OCI-LY3 (cell line): ENCODE measurements at regions not wholly inside any gene's neighbourhood (a gene's known extent, or its start where the extent isn't known, plus 50 kb on each side); places are given as distances from the start of the nearest gene placed in this dataset.

Experiments
- H2AFZ ChIP-seq: fragments of 200-600, 300-600 bp; shearing (Covaris generic); 2 replicates; pipeline ENCODE4 v1.6.0; 2014; ENCODE audit warnings: antibody characterized with exemption, low read depth, low read length
- H3K27ac ChIP-seq: fragments of 200-600, 300-600 bp; sonication (generic); 2 replicates; pipeline ENCODE4 v1.5.1; 2014; ENCODE audit warnings: mild to moderate bottlenecking, low read length, moderate library complexity, mixed read lengths
- H3K27me3 ChIP-seq: fragments of 200-600, 300-600 bp; sonication (generic); 2 replicates; pipeline ENCODE4 v1.6.1; 2014; ENCODE audit warnings: low read depth, low read length, mixed read lengths
- H3K36me3 ChIP-seq: fragments of 200-600, 300-600 bp; sonication (generic); replicated peaks from 2 replicates; pipeline ENCODE3; 2014; ENCODE audit warnings: low read depth, low read length, mixed read lengths
- H3K4me1 ChIP-seq: fragments of 300-600, 200-600 bp; sonication (generic); 2 replicates; pipeline ENCODE4 v1.6.1; 2014; ENCODE audit warnings: low read length, mixed read lengths
- H3K4me2 ChIP-seq: fragments of 200-600, 300-600 bp; sonication (generic); 2 replicates; pipeline ENCODE4 v1.6.1; 2014; ENCODE audit warnings: low read length, mixed read lengths
- H3K4me3 ChIP-seq: fragments of 300-600, 200-600 bp; sonication (generic); 2 replicates; pipeline ENCODE4 v1.5.1; 2014; ENCODE audit warnings: antibody characterized with exemption, mild to moderate bottlenecking, low read length, moderate library complexity
- H3K79me2 ChIP-seq: fragments of 300-600, 200-600 bp; shearing (Covaris generic); 2 replicates; pipeline ENCODE4 v1.6.1; 2014; ENCODE audit warnings: mild to moderate bottlenecking, low read length, mixed read lengths
- H3K9ac ChIP-seq: fragments of 300-600, 200-600 bp; shearing (Covaris generic); 2 replicates; pipeline ENCODE4 v1.6.0; 2014; ENCODE audit warnings: mild to moderate bottlenecking, low read length, moderate library complexity
- H3K9me3 ChIP-seq: fragments of 200-600, 300-600 bp; shearing (Covaris generic); 2 replicates; pipeline ENCODE4 v1.6.1; 2014; ENCODE audit warnings: low read length, mixed read lengths; ENCODE audit not compliant: insufficient read depth
- H4K20me1 ChIP-seq: fragments of 200-600, 300-600 bp; sonication (generic); 2 replicates; pipeline ENCODE4 v1.6.1; 2016; ENCODE audit warnings: low read length, mixed read lengths; ENCODE audit not compliant: insufficient read depth
- EZH2phosphoT487 ChIP-seq: fragments of 200-600 bp; shearing (Covaris generic); IDR thresholded peaks from 2 replicates; pipeline ENCODE4 v1.6.1; 2018; ENCODE audit warnings: antibody characterized with exemption, mixed run types, low read depth
- TF ChIP-seq, protein P1 (sequence below): fragments of 200-600, 300-600 bp; sonication (generic); IDR thresholded peaks from 2 replicates; pipeline ENCODE4 v1.5.1; 2014; ENCODE audit warnings: antibody characterized with exemption, low read length, low read depth

DNA sequence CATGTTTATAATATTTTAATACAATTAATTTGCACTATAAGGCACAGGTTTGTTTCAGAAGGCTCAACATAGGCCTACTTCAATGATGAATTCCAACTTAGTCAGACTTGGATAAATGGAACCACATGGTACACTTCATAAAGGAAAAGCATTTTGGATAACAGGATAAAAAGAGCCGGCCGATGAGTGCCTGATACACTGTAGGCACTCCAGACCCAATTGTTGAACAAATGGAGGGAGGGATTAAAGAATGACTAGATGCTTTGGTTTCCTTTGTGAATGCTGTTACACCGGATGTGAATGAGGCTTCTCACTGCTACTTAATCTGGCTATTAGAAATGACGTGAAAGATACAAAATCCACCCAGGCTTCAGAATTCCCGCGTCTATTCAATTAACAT, 104.1 kb upstream of the KCTD1 start:
- Histone ChIP-seq H2AFZ (no peak overlapping the region), H3K79me2 (no peaks in the 10 kb centered on the region), H3K4me2 (no peak overlapping the region), H3K36me3 (no peaks in the 10 kb centered on the region), H3K27me3 (peaks cover 29% of the 10 kb centered on the region), H3K4me1 (peaks cover 16% of the 10 kb centered on the region), H3K4me3 (no peak overlapping the region), H4K20me1 (no peaks in the 10 kb centered on the region), H3K9ac (no peak overlapping the region), H3K27ac (no peak overlapping the region), H3K9me3 (no peaks in the 10 kb centered on the region)
- TF ChIP-seq, protein P1, sequence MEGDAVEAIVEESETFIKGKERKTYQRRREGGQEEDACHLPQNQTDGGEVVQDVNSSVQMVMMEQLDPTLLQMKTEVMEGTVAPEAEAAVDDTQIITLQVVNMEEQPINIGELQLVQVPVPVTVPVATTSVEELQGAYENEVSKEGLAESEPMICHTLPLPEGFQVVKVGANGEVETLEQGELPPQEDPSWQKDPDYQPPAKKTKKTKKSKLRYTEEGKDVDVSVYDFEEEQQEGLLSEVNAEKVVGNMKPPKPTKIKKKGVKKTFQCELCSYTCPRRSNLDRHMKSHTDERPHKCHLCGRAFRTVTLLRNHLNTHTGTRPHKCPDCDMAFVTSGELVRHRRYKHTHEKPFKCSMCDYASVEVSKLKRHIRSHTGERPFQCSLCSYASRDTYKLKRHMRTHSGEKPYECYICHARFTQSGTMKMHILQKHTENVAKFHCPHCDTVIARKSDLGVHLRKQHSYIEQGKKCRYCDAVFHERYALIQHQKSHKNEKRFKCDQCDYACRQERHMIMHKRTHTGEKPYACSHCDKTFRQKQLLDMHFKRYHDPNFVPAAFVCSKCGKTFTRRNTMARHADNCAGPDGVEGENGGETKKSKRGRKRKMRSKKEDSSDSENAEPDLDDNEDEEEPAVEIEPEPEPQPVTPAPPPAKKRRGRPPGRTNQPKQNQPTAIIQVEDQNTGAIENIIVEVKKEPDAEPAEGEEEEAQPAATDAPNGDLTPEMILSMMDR: no peak
- TF ChIP-seq EZH2phosphoT487: no peak

DNA sequence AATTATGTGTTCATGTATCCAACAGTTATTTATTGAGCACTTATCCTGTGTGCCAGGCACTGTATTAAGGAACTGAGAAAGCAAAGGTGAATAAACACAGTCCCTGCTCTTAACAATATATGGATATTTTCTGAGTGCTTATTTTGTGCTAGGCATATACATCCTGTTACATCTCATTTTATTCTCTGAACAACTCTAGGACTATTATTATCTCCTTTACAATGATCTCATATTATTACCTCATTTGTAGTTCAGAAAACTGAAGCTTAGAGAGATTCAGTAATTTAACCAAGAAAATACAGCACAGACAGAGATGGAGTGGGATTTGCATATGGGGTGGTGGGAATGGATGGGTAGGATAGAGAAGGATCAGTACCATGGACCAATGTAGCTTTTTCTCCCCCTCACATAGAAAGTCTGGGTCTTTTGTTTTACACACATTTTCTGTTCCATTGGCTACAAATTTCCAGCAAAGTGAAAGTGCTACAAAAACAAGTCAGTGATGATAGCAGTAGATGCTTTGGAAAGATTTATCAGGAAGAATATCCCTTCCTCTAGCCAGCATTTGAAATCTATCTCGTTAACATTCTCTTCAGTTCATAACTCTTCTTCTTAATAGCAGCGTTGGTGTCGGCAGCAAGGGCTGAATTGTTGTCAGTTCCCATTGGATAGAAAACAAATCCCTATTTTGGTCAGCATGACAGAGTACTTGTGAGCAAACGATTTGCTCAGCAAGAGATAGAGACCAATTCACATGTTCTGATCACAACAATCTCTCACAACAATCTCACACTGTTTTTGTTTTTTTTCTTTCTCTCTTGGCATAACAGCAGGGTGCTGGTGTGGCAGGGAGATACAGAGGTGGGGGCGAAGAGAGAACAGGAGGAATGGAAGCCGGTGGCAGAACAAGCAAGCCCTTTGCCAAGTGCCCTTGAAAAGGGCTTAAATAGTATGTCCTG, 102.2 kb upstream of the KCTD1 start:
- no peaks in the 10 kb centered on the region for H4K20me1 ChIP-seq
- no peak overlapping the region for H2AFZ ChIP-seq
- peaks cover 21% of the 10 kb centered on the region for H3K27me3 ChIP-seq
- no peaks in the 10 kb centered on the region for H3K79me2 ChIP-seq
- H3K4me2 ChIP-seq: peak overlapping the region; percentile 51
- no peaks in the 10 kb centered on the region for H3K36me3 ChIP-seq
- no peak overlapping the region for H3K4me3 ChIP-seq
- H3K9ac ChIP-seq: no peak overlapping the region
- H3K4me1 ChIP-seq: peaks cover 30% of the 10 kb centered on the region
- no peaks in the 10 kb centered on the region for H3K9me3 ChIP-seq
- no peak overlapping the region for H3K27ac ChIP-seq
- no peak for TF ChIP-seq EZH2phosphoT487
- TF ChIP-seq, protein P1: no peak

DNA sequence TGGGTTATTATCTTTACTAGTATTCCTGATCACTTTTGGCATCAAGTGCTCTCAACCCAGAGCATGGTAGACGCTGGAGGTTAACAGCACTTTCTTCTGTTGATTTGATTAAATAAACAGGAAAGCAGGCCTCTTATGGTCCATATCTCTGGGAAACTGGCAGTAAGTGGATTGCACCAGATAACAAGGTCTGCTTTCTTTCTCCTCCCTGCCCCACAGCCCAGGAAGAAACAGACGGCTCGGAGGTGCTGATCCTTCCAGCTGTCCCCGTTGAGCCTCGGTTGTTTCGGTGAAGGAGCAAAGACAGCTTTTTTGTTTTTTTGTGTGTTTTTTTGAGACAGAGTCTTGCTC, 100.8 kb upstream of the KCTD1 start:
- Histone ChIP-seq H3K79me2 (no peaks in the 10 kb centered on the region), H3K4me1 (peaks cover 37% of the 10 kb centered on the region), H3K4me2 (no peak overlapping the region), H3K27me3 (peaks cover 11% of the 10 kb centered on the region), H2AFZ (no peak overlapping the region), H3K27ac (no peak overlapping the region), H3K9ac (no peak overlapping the region), H3K9me3 (no peaks in the 10 kb centered on the region), H4K20me1 (no peaks in the 10 kb centered on the region), H3K36me3 (no peaks in the 10 kb centered on the region), H3K4me3 (no peak overlapping the region)
- TF ChIP-seq, protein P1: no peak
- TF ChIP-seq EZH2phosphoT487: no peak

GRCh38 chr18:26648509-26649192, 100.3 kb upstream of the KCTD1 start:
- Histone ChIP-seq H3K36me3 (no peaks in the 10 kb centered on the region), H3K4me2 (no peak overlapping the region), H3K27ac (no peak overlapping the region), H4K20me1 (no peaks in the 10 kb centered on the region), H2AFZ (no peak overlapping the region), H3K79me2 (no peaks in the 10 kb centered on the region), H3K27me3 (peaks cover 11% of the 10 kb centered on the region), H3K9ac (no peak overlapping the region), H3K9me3 (no peaks in the 10 kb centered on the region), H3K4me3 (no peak overlapping the region), H3K4me1 (peaks cover 39% of the 10 kb centered on the region)
- TF ChIP-seq, protein P1: no peak
- TF ChIP-seq EZH2phosphoT487: no peak
